ENCODE measurements at regions not wholly inside any gene's neighbourhood (a gene's known extent, or its start where the extent isn't known, plus 50 kb on each side); places are given as distances from the start of the nearest gene placed in this dataset.

GRCh38 chr14:85390236-85390635 is 139.7 kb upstream of the FLRT2 start:
- TF ChIP-seq, protein P1, sequence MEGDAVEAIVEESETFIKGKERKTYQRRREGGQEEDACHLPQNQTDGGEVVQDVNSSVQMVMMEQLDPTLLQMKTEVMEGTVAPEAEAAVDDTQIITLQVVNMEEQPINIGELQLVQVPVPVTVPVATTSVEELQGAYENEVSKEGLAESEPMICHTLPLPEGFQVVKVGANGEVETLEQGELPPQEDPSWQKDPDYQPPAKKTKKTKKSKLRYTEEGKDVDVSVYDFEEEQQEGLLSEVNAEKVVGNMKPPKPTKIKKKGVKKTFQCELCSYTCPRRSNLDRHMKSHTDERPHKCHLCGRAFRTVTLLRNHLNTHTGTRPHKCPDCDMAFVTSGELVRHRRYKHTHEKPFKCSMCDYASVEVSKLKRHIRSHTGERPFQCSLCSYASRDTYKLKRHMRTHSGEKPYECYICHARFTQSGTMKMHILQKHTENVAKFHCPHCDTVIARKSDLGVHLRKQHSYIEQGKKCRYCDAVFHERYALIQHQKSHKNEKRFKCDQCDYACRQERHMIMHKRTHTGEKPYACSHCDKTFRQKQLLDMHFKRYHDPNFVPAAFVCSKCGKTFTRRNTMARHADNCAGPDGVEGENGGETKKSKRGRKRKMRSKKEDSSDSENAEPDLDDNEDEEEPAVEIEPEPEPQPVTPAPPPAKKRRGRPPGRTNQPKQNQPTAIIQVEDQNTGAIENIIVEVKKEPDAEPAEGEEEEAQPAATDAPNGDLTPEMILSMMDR (IDR thresholded peaks at IDR 0.05; ENCODE audit: insufficient read depth, low read length, severe bottlenecking), result no peak
- no peaks in the 10 kb centered on the region for H3K27me3 ChIP-seq (ENCODE audit: control insufficient read depth, insufficient read depth, low read length)
- no peaks in the 10 kb centered on the region for H3K36me3 ChIP-seq (ENCODE audit: control insufficient read depth, insufficient read depth, low read length)
- FAIRE-seq (no peak), DNase-seq (ENCODE audit: low read depth) (no peak)
- H3K4me3 ChIP-seq (ENCODE audit: low read depth, low read length), result no peak overlapping the region

- H3K36me3 ChIP-seq (ENCODE audit: control insufficient read depth, insufficient read depth, low read length), result no peaks in the 10 kb centered on the region
- H3K4me3 ChIP-seq (ENCODE audit: low read depth, low read length), result no peak overlapping the region
- TF ChIP-seq, protein P1 (IDR thresholded peaks at IDR 0.05; ENCODE audit: insufficient read depth, low read length, severe bottlenecking), result no peak
- no peak for DNase-seq (ENCODE audit: low read depth)
- FAIRE-seq, result no peak
- H3K27me3 ChIP-seq (ENCODE audit: control insufficient read depth, insufficient read depth, low read length), result no peaks in the 10 kb centered on the region
Observed at GRCh38 chr14:85391455-85391854, 138.5 kb upstream of the FLRT2 start.

GRCh38 chr14:85391892-85392291 is 138.1 kb upstream of the FLRT2 start:
- DNase-seq (ENCODE audit: low read depth) (no peak), FAIRE-seq (no peak)
- H3K4me3 ChIP-seq (ENCODE audit: low read depth, low read length), result no peak overlapping the region
- H3K27me3 ChIP-seq (ENCODE audit: control insufficient read depth, insufficient read depth, low read length), result no peaks in the 10 kb centered on the region
- no peaks in the 10 kb centered on the region for H3K36me3 ChIP-seq (ENCODE audit: control insufficient read depth, insufficient read depth, low read length)
- TF ChIP-seq, protein P1 (IDR thresholded peaks at IDR 0.05; ENCODE audit: insufficient read depth, low read length, severe bottlenecking), result no peak

GRCh38 chr14:85399186-85399585 is 130.8 kb upstream of the FLRT2 start:
- no peak for FAIRE-seq
- no peak for DNase-seq (ENCODE audit: low read depth)
- no peaks in the 10 kb centered on the region for H3K27me3 ChIP-seq (ENCODE audit: control insufficient read depth, insufficient read depth, low read length)
- TF ChIP-seq, protein P1 (IDR thresholded peaks at IDR 0.05; ENCODE audit: insufficient read depth, low read length, severe bottlenecking), result no peak
- no peaks in the 10 kb centered on the region for H3K36me3 ChIP-seq (ENCODE audit: control insufficient read depth, insufficient read depth, low read length)
- no peak overlapping the region for H3K4me3 ChIP-seq (ENCODE audit: low read depth, low read length)

GRCh38 chr14:85400678-85401077 is 129.3 kb upstream of the FLRT2 start:
- no peak for FAIRE-seq

GRCh38 chr14:85401384-85401783 is 128.6 kb upstream of the FLRT2 start:
- DNase-seq (ENCODE audit: low read depth) (no peak), FAIRE-seq (no peak)
- no peak overlapping the region for H3K4me3 ChIP-seq (ENCODE audit: low read depth, low read length)
- H3K27me3 ChIP-seq (ENCODE audit: control insufficient read depth, insufficient read depth, low read length), result no peaks in the 10 kb centered on the region
- TF ChIP-seq, protein P1 (IDR thresholded peaks at IDR 0.05; ENCODE audit: insufficient read depth, low read length, severe bottlenecking), result no peak
- no peaks in the 10 kb centered on the region for H3K36me3 ChIP-seq (ENCODE audit: control insufficient read depth, insufficient read depth, low read length)

More at GRCh38 chr14:85400678-85401077, 129.3 kb upstream of the FLRT2 start:
- TF ChIP-seq, protein P1 (IDR thresholded peaks at IDR 0.05; ENCODE audit: insufficient read depth, low read length, severe bottlenecking), result no peak
- H3K27me3 ChIP-seq (ENCODE audit: control insufficient read depth, insufficient read depth, low read length), result no peaks in the 10 kb centered on the region
- H3K4me3 ChIP-seq (ENCODE audit: low read depth, low read length), result no peak overlapping the region
- H3K36me3 ChIP-seq (ENCODE audit: control insufficient read depth, insufficient read depth, low read length), result no peaks in the 10 kb centered on the region
- no peak for DNase-seq (ENCODE audit: low read depth)
